ENCODE measurements at regions not wholly inside any gene's neighbourhood (a gene's known extent, or its start where the extent isn't known, plus 50 kb on each side); places are given as distances from the start of the nearest gene placed in this dataset.
"Not testable (repeated sequence)": the region's sequence is repeated elsewhere in the genome, so short reads cannot be mapped to it uniquely, and the experiment has no call there.

GRCh38 chr3:118636841-118637240 is 397.8 kb downstream of the IGSF11 start:
- DNase-seq (ENCODE audit: low read depth in 2 of 2) = no peak

GRCh38 chr3:118637846-118638245 is 396.8 kb downstream of the IGSF11 start:
- no peak for DNase-seq (ENCODE audit: low read depth in 2 of 2)

GRCh38 chr3:118641608-118642007 is 393.0 kb downstream of the IGSF11 start:
- no peak for DNase-seq (ENCODE audit: low read depth in 2 of 2)

- DNase-seq (ENCODE audit: low read depth in 2 of 2) = no peak
These were observed 363.5 kb downstream of the IGSF11 start for GRCh38 chr3:118671192-118671591.

GRCh38 chr3:118675305-118675704 is 359.3 kb downstream of the IGSF11 start:
- DNase-seq (ENCODE audit: low read depth in 2 of 2) = no peak

- not testable (repeated sequence) for DNase-seq (ENCODE audit: low read depth in 2 of 2)
These were observed 356.0 kb downstream of the IGSF11 start for GRCh38 chr3:118678663-118679062.

GRCh38 chr3:118682921-118683320 is 351.7 kb downstream of the IGSF11 start:
- DNase-seq (ENCODE audit: low read depth in 2 of 2) = no peak

GRCh38 chr3:118683636-118684035 is 351.0 kb downstream of the IGSF11 start:
- DNase-seq (ENCODE audit: low read depth in 2 of 2) = no peak

GRCh38 chr3:118688396-118688884 is 346.2 kb downstream of the IGSF11 start:
- no peak for DNase-seq (ENCODE audit: low read depth in 2 of 2)

GRCh38 chr3:118692416-118692815 is 342.2 kb downstream of the IGSF11 start:
- no peak for DNase-seq (ENCODE audit: low read depth in 2 of 2)

GRCh38 chr3:118705487-118706219 is 329.0 kb downstream of the IGSF11 start:
- DNase-seq (ENCODE audit: low read depth in 2 of 2) = no peak

- no peak for DNase-seq (ENCODE audit: low read depth in 2 of 2)
These were observed 326.7 kb downstream of the IGSF11 start for GRCh38 chr3:118707991-118708390.

- DNase-seq (ENCODE audit: low read depth in 2 of 2) = no peak
These were observed 324.1 kb downstream of the IGSF11 start for GRCh38 chr3:118710532-118710931.

GRCh38 chr3:118713502-118714207 is 321.0 kb downstream of the IGSF11 start:
- DNase-seq (ENCODE audit: low read depth in 2 of 2) = no peak

- no peak for DNase-seq (ENCODE audit: low read depth in 2 of 2)
These were observed 319.8 kb downstream of the IGSF11 start for GRCh38 chr3:118714800-118715199.

- DNase-seq (ENCODE audit: low read depth in 2 of 2) = no peak
These were observed 305.1 kb downstream of the IGSF11 start for GRCh38 chr3:118729546-118729945.

- DNase-seq (ENCODE audit: low read depth in 2 of 2) = no peak
These were observed 300.0 kb downstream of the IGSF11 start for GRCh38 chr3:118734664-118735063.

- DNase-seq (ENCODE audit: low read depth in 2 of 2) = no peak
These were observed 298.5 kb downstream of the IGSF11 start for GRCh38 chr3:118736107-118736506.

GRCh38 chr3:118740722-118741290 is 293.8 kb downstream of the IGSF11 start:
- no peak for DNase-seq (ENCODE audit: low read depth in 2 of 2)

- DNase-seq (ENCODE audit: low read depth in 2 of 2) = no peak
These were observed 291.9 kb downstream of the IGSF11 start for GRCh38 chr3:118742760-118743159.

- DNase-seq (ENCODE audit: low read depth in 2 of 2) = no peak
These were observed 290.5 kb downstream of the IGSF11 start for GRCh38 chr3:118744186-118744585.

- DNase-seq (ENCODE audit: low read depth in 2 of 2) = no peak
These were observed 280.0 kb downstream of the IGSF11 start for GRCh38 chr3:118754406-118755252.
